ENCODE measurements at regions not wholly inside any gene's neighbourhood (a gene's known extent, or its start where the extent isn't known, plus 50 kb on each side); places are given as distances from the start of the nearest gene placed in this dataset.
"Not testable (repeated sequence)": the region's sequence is repeated elsewhere in the genome, so short reads cannot be mapped to it uniquely, and the experiment has no call there.

DNA sequence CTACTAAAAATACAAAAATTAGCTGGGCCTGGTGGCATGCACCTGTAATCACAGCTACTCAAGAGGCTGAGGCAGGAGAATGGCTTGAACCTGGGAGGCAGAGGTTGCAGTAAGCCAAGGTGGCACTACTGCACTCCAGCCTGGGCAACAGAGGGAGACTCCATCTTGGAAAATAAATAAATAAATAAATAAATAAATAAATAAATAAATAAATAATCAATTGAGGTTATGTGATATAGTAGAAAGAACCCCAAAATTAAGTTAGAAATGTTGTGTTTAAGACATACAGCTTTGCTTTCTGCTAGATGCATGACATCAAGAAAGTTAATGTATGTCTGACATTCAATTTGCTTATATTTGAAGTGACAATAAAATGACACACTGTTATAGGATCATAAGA lies 1277.7 kb upstream of the ADGRL2 start:
- not testable (repeated sequence) for H3K4me3 ChIP-seq (ENCODE audit: low read length)

GRCh38 chr1:80520949-80521348 lies 1279.8 kb upstream of the ADGRL2 start:
- Histone ChIP-seq H3K27ac (ENCODE audit: low read length) (no peak overlapping the region), H3K4me3 (ENCODE audit: low read length) (no peak overlapping the region), H3K9me3 (ENCODE audit: control insufficient read depth, low read depth, low read length) (no peaks in the 10 kb centered on the region), H3K4me1 (ENCODE audit: control insufficient read depth, low read depth, low read length) (no peaks in the 10 kb centered on the region), H3K9ac (ENCODE audit: low read length) (no peak overlapping the region), H3K27me3 (ENCODE audit: control insufficient read depth, insufficient read depth, low read length) (no peaks in the 10 kb centered on the region), H3K36me3 (ENCODE audit: control insufficient read depth, low read depth, low read length) (no peaks in the 10 kb centered on the region)

More for the DNA sequence above, 1277.7 kb upstream of the ADGRL2 start:
- H3K27me3 ChIP-seq (ENCODE audit: control insufficient read depth, insufficient read depth, low read length); H3K4me1 ChIP-seq (ENCODE audit: control insufficient read depth, low read depth, low read length); H3K9me3 ChIP-seq (ENCODE audit: control insufficient read depth, low read depth, low read length); H3K9ac ChIP-seq (ENCODE audit: low read length); H3K36me3 ChIP-seq (ENCODE audit: control insufficient read depth, low read depth, low read length); H3K27ac ChIP-seq (ENCODE audit: low read length): not testable (repeated sequence)

GRCh38 chr1:80517062-80517461 lies 1283.7 kb upstream of the ADGRL2 start:
- H3K36me3 ChIP-seq (ENCODE audit: control insufficient read depth, low read depth, low read length), result no peaks in the 10 kb centered on the region
- H3K27me3 ChIP-seq (ENCODE audit: control insufficient read depth, insufficient read depth, low read length), result no peaks in the 10 kb centered on the region
- H3K27ac ChIP-seq (ENCODE audit: low read length), result no peak overlapping the region
- no peaks in the 10 kb centered on the region for H3K9me3 ChIP-seq (ENCODE audit: control insufficient read depth, low read depth, low read length)
- H3K4me3 ChIP-seq (ENCODE audit: low read length), result no peak overlapping the region
- no peaks in the 10 kb centered on the region for H3K4me1 ChIP-seq (ENCODE audit: control insufficient read depth, low read depth, low read length)
- H3K9ac ChIP-seq (ENCODE audit: low read length), result no peak overlapping the region

- Histone ChIP-seq H3K27me3 (ENCODE audit: control insufficient read depth, insufficient read depth, low read length) (no peaks in the 10 kb centered on the region), H3K36me3 (ENCODE audit: control insufficient read depth, low read depth, low read length) (no peaks in the 10 kb centered on the region), H3K27ac (ENCODE audit: low read length) (no peak overlapping the region), H3K9me3 (ENCODE audit: control insufficient read depth, low read depth, low read length) (no peaks in the 10 kb centered on the region), H3K4me3 (ENCODE audit: low read length) (no peak overlapping the region), H3K9ac (ENCODE audit: low read length) (no peak overlapping the region), H3K4me1 (ENCODE audit: control insufficient read depth, low read depth, low read length) (peaks cover 4% of the 10 kb centered on the region)
Measured at GRCh38 chr1:80509965-80510522, 1290.7 kb upstream of the ADGRL2 start.

DNA sequence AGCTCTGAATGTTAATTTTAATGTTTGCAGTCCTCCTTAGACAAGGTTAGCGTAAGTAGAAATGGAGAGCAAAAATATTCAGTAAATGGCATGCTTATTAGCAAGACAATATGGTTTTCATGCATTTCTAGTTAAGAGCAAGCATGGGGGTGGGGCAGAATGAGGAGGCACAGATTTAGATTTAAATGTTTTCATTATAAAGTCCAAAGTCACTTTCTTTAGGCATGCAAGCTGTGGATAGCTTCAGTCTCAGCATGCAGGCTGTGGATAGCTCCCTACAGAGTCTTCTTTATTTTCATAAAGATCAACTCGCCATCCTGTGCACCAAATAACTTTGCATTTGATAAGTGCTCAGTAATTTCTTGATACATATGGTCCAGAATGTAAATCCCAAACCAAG lies 1294.5 kb upstream of the ADGRL2 start:
- Histone ChIP-seq H3K9ac (ENCODE audit: low read length) (no peak overlapping the region), H3K27ac (ENCODE audit: low read length) (no peak overlapping the region), H3K4me3 (ENCODE audit: low read length) (no peak overlapping the region)

GRCh38 chr1:80498673-80499072 lies 1302.1 kb upstream of the ADGRL2 start:
- no peak overlapping the region for H3K27ac ChIP-seq (ENCODE audit: low read length)
- no peaks in the 10 kb centered on the region for H3K27me3 ChIP-seq (ENCODE audit: control insufficient read depth, insufficient read depth, low read length)
- H3K4me3 ChIP-seq (ENCODE audit: low read length), result no peak overlapping the region
- no peaks in the 10 kb centered on the region for H3K4me1 ChIP-seq (ENCODE audit: control insufficient read depth, low read depth, low read length)
- no peak overlapping the region for H3K9ac ChIP-seq (ENCODE audit: low read length)
- no peaks in the 10 kb centered on the region for H3K9me3 ChIP-seq (ENCODE audit: control insufficient read depth, low read depth, low read length)
- no peaks in the 10 kb centered on the region for H3K36me3 ChIP-seq (ENCODE audit: control insufficient read depth, low read depth, low read length)

More for the DNA sequence above, 1294.5 kb upstream of the ADGRL2 start:
- H3K36me3 ChIP-seq (ENCODE audit: control insufficient read depth, low read depth, low read length), result no peaks in the 10 kb centered on the region
- H3K9me3 ChIP-seq (ENCODE audit: control insufficient read depth, low read depth, low read length), result no peaks in the 10 kb centered on the region
- no peaks in the 10 kb centered on the region for H3K27me3 ChIP-seq (ENCODE audit: control insufficient read depth, insufficient read depth, low read length)
- peaks cover 4% of the 10 kb centered on the region for H3K4me1 ChIP-seq (ENCODE audit: control insufficient read depth, low read depth, low read length)

- H3K27ac ChIP-seq (ENCODE audit: low read length), result no peak overlapping the region
- H3K4me1 ChIP-seq (ENCODE audit: control insufficient read depth, low read depth, low read length), result no peaks in the 10 kb centered on the region
- H3K9ac ChIP-seq (ENCODE audit: low read length), result no peak overlapping the region
- no peak overlapping the region for H3K4me3 ChIP-seq (ENCODE audit: low read length)
- no peaks in the 10 kb centered on the region for H3K9me3 ChIP-seq (ENCODE audit: control insufficient read depth, low read depth, low read length)
- H3K27me3 ChIP-seq (ENCODE audit: control insufficient read depth, insufficient read depth, low read length), result no peaks in the 10 kb centered on the region
- H3K36me3 ChIP-seq (ENCODE audit: control insufficient read depth, low read depth, low read length), result no peaks in the 10 kb centered on the region
Measured at GRCh38 chr1:80495806-80496205, 1304.9 kb upstream of the ADGRL2 start.

GRCh38 chr1:80472145-80472544 lies 1328.6 kb upstream of the ADGRL2 start:
- no peak overlapping the region for H3K9ac ChIP-seq (ENCODE audit: low read length)
- no peak overlapping the region for H3K27ac ChIP-seq (ENCODE audit: low read length)
- no peak overlapping the region for H3K4me3 ChIP-seq (ENCODE audit: low read length)
- H3K27me3 ChIP-seq (ENCODE audit: control insufficient read depth, insufficient read depth, low read length), result no peaks in the 10 kb centered on the region
- H3K36me3 ChIP-seq (ENCODE audit: control insufficient read depth, low read depth, low read length), result no peaks in the 10 kb centered on the region
- no peaks in the 10 kb centered on the region for H3K9me3 ChIP-seq (ENCODE audit: control insufficient read depth, low read depth, low read length)
- no peaks in the 10 kb centered on the region for H3K4me1 ChIP-seq (ENCODE audit: control insufficient read depth, low read depth, low read length)

DNA sequence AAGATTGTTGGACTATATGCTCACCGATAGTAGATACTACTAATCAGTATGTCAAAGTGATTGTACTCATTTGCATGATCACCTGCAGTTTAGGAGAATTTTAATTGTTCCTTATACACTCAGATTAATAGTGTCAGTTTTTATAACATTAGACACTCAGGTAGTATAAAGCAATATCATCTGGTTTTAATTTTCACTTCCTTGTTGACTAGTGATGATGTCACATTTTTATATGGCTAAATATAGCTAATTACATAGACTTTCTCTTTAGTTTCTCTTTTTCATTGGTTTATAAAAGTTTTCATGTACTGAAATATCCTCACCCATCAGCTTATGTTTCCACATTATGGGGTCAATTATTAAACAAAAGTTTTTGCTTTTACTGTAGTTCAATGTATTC lies 1332.4 kb upstream of the ADGRL2 start:
- Histone ChIP-seq H3K27me3 (ENCODE audit: control insufficient read depth, insufficient read depth, low read length) (no peaks in the 10 kb centered on the region), H3K36me3 (ENCODE audit: control insufficient read depth, low read depth, low read length) (no peaks in the 10 kb centered on the region), H3K4me1 (ENCODE audit: control insufficient read depth, low read depth, low read length) (no peaks in the 10 kb centered on the region), H3K9ac (ENCODE audit: low read length) (no peak overlapping the region), H3K4me3 (ENCODE audit: low read length) (no peak overlapping the region), H3K27ac (ENCODE audit: low read length) (no peak overlapping the region), H3K9me3 (ENCODE audit: control insufficient read depth, low read depth, low read length) (no peaks in the 10 kb centered on the region)

DNA sequence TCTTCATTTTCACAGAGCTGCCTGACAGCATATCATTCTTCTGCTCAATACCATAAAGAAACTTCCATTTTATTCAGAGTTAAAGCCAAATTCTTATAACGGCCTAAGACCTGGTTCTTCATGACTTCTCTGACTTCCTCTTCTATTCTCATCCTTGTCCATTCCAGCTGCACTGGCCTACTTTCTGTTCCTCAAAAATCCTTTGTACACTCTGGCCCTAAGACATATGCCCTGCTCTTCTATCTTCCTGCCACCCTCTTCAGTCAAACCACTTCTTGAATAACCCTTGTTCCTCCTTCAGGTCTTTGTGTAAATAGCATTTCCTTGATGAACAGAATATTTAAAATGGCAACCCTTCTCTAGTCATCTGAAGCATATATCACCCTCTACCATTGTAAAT lies 1338.7 kb upstream of the ADGRL2 start:
- no peak overlapping the region for H3K9ac ChIP-seq (ENCODE audit: low read length)
- H3K9me3 ChIP-seq (ENCODE audit: control insufficient read depth, low read depth, low read length), result no peaks in the 10 kb centered on the region
- no peaks in the 10 kb centered on the region for H3K36me3 ChIP-seq (ENCODE audit: control insufficient read depth, low read depth, low read length)
- no peak overlapping the region for H3K27ac ChIP-seq (ENCODE audit: low read length)
- H3K27me3 ChIP-seq (ENCODE audit: control insufficient read depth, insufficient read depth, low read length), result no peaks in the 10 kb centered on the region
- no peak overlapping the region for H3K4me3 ChIP-seq (ENCODE audit: low read length)
- peaks cover 8% of the 10 kb centered on the region for H3K4me1 ChIP-seq (ENCODE audit: control insufficient read depth, low read depth, low read length)

DNA sequence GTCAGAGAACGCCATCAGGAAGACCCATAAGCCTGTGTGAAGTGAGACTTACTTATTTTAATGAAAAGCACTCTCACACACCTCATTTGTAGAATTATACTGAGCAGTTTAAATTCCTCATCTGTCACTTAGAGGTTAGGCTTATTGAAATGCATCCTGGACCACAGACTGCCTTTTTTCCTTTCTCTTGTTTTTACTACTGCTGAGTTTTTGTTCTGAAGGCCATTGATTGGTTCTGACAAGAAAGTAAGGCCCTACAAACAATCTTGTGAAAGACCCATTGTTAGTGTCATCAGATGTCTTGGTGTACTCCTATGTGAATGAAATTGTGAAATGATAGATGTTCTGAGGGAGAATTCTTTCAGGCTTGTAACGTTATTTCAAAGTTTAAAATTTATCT lies 1343.3 kb upstream of the ADGRL2 start:
- Histone ChIP-seq H3K9me3 (ENCODE audit: control insufficient read depth, low read depth, low read length) (no peaks in the 10 kb centered on the region), H3K4me1 (ENCODE audit: control insufficient read depth, low read depth, low read length) (peaks cover 12% of the 10 kb centered on the region), H3K36me3 (ENCODE audit: control insufficient read depth, low read depth, low read length) (no peaks in the 10 kb centered on the region), H3K4me3 (ENCODE audit: low read length) (no peak overlapping the region), H3K27ac (ENCODE audit: low read length) (no peak overlapping the region), H3K9ac (ENCODE audit: low read length) (no peak overlapping the region), H3K27me3 (ENCODE audit: control insufficient read depth, insufficient read depth, low read length) (no peaks in the 10 kb centered on the region)

- Histone ChIP-seq H3K27ac (ENCODE audit: low read length) (no peak overlapping the region), H3K27me3 (ENCODE audit: control insufficient read depth, insufficient read depth, low read length) (no peaks in the 10 kb centered on the region), H3K9me3 (ENCODE audit: control insufficient read depth, low read depth, low read length) (no peaks in the 10 kb centered on the region), H3K4me3 (ENCODE audit: low read length) (no peak overlapping the region), H3K9ac (ENCODE audit: low read length) (no peak overlapping the region), H3K36me3 (ENCODE audit: control insufficient read depth, low read depth, low read length) (no peaks in the 10 kb centered on the region), H3K4me1 (ENCODE audit: control insufficient read depth, low read depth, low read length) (peaks cover 12% of the 10 kb centered on the region)
Measured at GRCh38 chr1:80453775-80454174, 1347.0 kb upstream of the ADGRL2 start.

Measured in iPS-18a (cell line).